GM12874 (cell line): ENCODE measurements at regions not wholly inside any gene's neighbourhood (a gene's known extent, or its start where the extent isn't known, plus 50 kb on each side); places are given as distances from the start of the nearest gene placed in this dataset.

ENCODE experiments used
- CTCF ChIP-seq: IDR thresholded peaks from 2 replicates; pipeline ENCODE4 v1.5.1; 2011; ENCODE audit warnings: low read depth, mild to moderate bottlenecking, control low read depth, low read length, moderate library complexity; ENCODE audit not compliant: insufficient read depth

DNA sequence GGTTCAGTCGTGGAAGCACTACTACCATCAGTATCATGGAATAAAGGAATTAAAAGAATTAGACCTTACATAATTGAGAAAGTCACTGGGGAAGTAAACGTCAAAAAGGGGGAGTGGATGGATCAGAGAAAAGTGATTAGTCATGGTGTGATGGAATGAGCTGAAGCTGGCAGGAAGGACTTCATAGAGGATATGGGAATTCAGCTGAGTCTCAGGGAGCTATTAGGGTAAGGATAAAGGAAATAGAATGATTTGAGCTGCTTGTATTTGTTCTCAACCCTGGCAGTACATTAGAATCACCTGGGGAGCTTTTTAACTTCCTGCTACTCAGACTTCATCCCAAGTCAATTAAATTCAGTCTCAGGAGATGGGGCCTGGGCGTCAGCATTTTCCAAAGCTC is 53.4 kb upstream of the SETBP1 start:
- no peak for TF ChIP-seq CTCF

DNA sequence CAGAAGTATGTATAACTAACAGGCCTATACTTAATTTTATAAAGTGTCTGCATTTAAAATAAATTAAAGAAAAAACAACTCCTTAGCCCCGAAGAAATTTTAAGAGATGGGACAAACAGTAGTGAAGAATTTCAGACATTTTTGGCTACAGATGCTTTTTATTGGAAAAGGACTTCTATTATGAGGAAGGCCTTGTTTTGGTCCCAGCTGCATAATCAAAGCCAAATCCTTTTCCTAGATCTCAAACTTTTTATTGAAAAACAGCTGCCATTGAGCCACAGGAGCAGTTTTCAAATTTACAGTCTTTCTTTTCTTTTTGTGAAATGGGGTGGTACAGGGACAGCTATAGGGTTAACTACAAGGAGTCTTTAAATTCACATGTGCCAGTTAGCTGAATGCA is 51.3 kb upstream of the SETBP1 start:
- no peak for TF ChIP-seq CTCF

GRCh38 chr18:44630118-44630517 is 50.6 kb upstream of the SETBP1 start:
- no peak for TF ChIP-seq CTCF
